Common myeloid progenitor, CD34-positive (primary cell): ENCODE measurements at regions not wholly inside any gene's neighbourhood (a gene's known extent, or its start where the extent isn't known, plus 50 kb on each side); places are given as distances from the start of the nearest gene placed in this dataset.

Experiments
- CTCF ChIA-PET: fragments of 350-600 bp; sonication (Branson Sonifier 250); formaldehyde crosslinking; loops from one replicate; lab custom pipeline; 2021; ENCODE audit warnings: antibody characterized with exemption; lab: Charles Lee
- POLR2A ChIA-PET: fragments of 350-600 bp; sonication (Branson Sonifier 250); formaldehyde crosslinking; loops from one replicate; lab custom pipeline; 2021; ENCODE audit warnings: antibody characterized with exemption; lab: Charles Lee
- DNase-seq, 3 donors: peaks; one replicate each; pipeline versions ENCODE4 v3.0.0 to v3.0.0-alpha.2; 2013
- H3K27ac ChIP-seq, 2 experiments: 1 replicate in 1 of 2; 2 replicates in 1 of 2; pipeline ENCODE4 v1.7.0; 2013; ENCODE audit warnings: inconsistent platforms in 2 of 2, low read length in 2 of 2, mild to moderate bottlenecking in 2 of 2, low read depth in 1 of 2, moderate library complexity in 1 of 2; ENCODE audit not compliant: severe bottlenecking in 2 of 2, insufficient read depth in 1 of 2, poor library complexity in 1 of 2
- H3K27me3 ChIP-seq, 5 experiments: replicated peaks in 2 of 5; 1 replicate in 3 of 5; 2 replicates in 2 of 5; pipeline versions ENCODE4 v1.6.1 to v1.7.0; 2013; ENCODE audit warnings: low read length in 4 of 5, mild to moderate bottlenecking in 2 of 5, moderate library complexity in 2 of 5, inconsistent platforms in 1 of 5; ENCODE audit not compliant: insufficient read depth in 5 of 5, control insufficient read depth in 4 of 5
- H3K36me3 ChIP-seq, 4 experiments: 1 replicate in 2 of 4; 2 replicates in 2 of 4; pipeline versions ENCODE4 v1.6.1 to v1.7.0; 2013; ENCODE audit warnings: low read length in 3 of 4, control low read depth in 1 of 4, mild to moderate bottlenecking in 1 of 4; ENCODE audit not compliant: control insufficient read depth in 4 of 4, insufficient read depth in 4 of 4
- H3K4me1 ChIP-seq, 4 experiments: 1 replicate in 3 of 4; 2 replicates in 1 of 4; pipeline versions ENCODE4 v1.6.1 to v1.7.1; 2013; ENCODE audit warnings: low read length in 3 of 4, mild to moderate bottlenecking in 3 of 4, control low read depth in 1 of 4, inconsistent platforms in 1 of 4, moderate library complexity in 1 of 4; ENCODE audit not compliant: control insufficient read depth in 4 of 4, insufficient read depth in 4 of 4; ENCODE audit errors: control extremely low read depth in 1 of 4
- H3K4me3 ChIP-seq, 7 experiments: 1 replicate in 4 of 7; 2 replicates in 3 of 7; pipeline versions ENCODE4 v1.5.1 to v1.7.0; 2013; ENCODE audit warnings: mild to moderate bottlenecking in 7 of 7, low read length in 6 of 7, moderate library complexity in 6 of 7, inconsistent platforms in 2 of 7, low read depth in 2 of 7, control low read depth in 1 of 7; ENCODE audit not compliant: insufficient read depth in 4 of 7, control insufficient read depth in 1 of 7; ENCODE audit errors: extremely low read depth in 1 of 7
- H3K9me3 ChIP-seq, 5 experiments: 1 replicate in 4 of 5; 2 replicates in 1 of 5; pipeline versions ENCODE4 v1.6.1 to v1.7.1; 2013; ENCODE audit warnings: low read length in 4 of 5, mild to moderate bottlenecking in 2 of 5, inconsistent platforms in 1 of 5, low read depth in 1 of 5, moderate library complexity in 1 of 5; ENCODE audit not compliant: control insufficient read depth in 4 of 5, insufficient read depth in 2 of 5; ENCODE audit errors: control extremely low read depth in 1 of 5
- WGBS: methylation state at CpG from one replicate; pipeline ENCODE4 v1.1.5; 2013; ENCODE audit not compliant: insufficient coverage; 5-methylcytosine and 5-hydroxymethylcytosine counted together

DNA sequence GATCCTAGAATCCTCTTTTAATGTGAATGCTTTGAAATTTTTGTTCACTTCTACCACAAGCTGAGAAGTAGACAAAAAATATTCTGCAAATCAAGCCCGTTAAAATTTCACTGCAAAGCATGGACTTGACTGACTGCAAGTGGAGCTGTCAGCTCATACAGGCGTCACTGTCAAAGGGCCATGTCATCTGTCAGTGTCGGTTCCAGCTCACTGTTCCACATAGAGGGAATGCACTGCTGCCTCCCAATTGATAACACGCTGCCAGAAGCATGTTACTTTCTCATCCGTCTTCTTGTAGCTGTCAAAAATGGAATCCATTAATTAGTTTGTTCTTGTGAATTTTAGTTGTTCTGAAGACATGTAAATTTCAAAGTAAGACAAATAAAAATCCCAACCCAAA lies 50.4 kb upstream of the FBXL4 start:
- Histone ChIP-seq H3K27me3 (no peaks in the 10 kb centered on the region), H3K4me1 (peaks cover 0 to 8% (median 0%) of the 10 kb centered on the region in 4 experiments), H3K36me3 (no peaks in the 10 kb centered on the region), H3K4me3 (no peak overlapping the region), H3K9me3 (no peaks in the 10 kb centered on the region), H3K27ac (no peak overlapping the region)
- CTCF ChIA-PET: interaction anchor here (1.7 kb wide), 1 partner anchor 23 kb away, joined by 4 read pairs; no protein-coding TSS in a partner anchor
- 97% methylated on average over 4 of the region's 5 CpGs for WGBS
- POLR2A ChIA-PET: interaction anchor here (0.7 kb wide), 1 partner anchor 10 kb away, joined by 3 read pairs; no protein-coding TSS in a partner anchor
- DNase-seq: no peak
